Mucosa of gallbladder (tissue), 1 donor: ENCODE measurements at regions not wholly inside any gene's neighbourhood (a gene's known extent, or its start where the extent isn't known, plus 50 kb on each side); places are given as distances from the start of the nearest gene placed in this dataset.

ENCODE experiments used
- DNase-seq: peaks from one replicate; pipeline ENCODE4 v3.0.0-alpha.2; 2020; ENCODE audit warnings: low spot score
- donor health status: DM: no; HTN: no; CAD: no.

DNA sequence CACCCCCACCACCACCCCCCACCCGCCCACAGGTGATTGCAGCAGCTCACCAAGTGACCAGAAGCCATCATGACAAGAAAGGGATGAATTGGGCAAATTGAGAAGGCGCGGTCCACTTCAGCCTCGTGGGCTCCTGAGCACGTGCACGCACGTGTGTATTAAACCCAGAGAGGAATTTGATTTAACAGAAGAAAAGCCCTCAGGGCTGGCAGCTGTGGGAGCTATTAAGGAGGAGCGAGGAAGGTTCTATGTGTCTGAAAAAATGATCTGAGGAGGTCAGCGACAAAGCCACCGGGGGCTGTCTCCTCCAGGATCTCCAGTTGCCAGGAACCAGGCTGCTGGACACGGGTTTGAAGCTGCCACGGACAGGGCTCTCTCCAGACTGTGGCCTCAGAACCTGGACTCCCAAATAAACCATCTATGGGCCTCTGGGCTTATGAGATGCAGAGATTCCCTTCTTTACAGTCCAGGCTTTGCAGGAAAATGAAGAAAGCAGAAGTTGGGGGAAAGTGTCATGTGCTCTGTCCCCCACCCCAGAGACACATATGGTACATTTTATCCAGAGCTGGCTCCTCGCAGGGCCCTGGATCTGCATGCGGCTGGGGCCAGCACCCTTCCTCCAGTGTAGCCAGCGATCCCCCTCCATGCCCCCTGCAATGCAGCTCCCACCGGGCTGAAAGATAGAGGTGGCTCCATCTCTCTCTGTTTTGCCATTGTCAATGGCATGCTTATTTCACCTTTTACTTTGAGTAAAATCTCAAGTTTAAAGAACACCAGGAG, 219.7 kb upstream of the RPL38 start:
- no peak for DNase-seq

DNA sequence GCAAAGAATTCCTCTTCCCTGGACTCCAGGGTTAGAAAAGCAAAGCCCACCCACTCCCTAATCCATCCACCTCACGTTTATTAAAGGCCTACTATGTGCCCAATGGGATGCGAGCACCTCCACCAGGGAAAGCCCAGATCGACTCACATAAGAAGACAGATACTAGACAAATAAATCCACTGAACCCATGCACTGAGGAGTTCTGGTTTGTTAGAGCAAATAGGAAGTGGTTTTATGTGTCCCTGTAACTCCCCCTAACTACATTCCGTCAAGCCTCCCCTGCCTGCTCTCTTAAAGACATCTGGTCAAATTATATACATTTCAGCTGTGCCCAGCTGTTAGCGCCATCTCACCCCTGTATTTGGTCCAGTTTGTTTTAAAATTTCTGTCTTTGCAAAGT, 218.5 kb upstream of the RPL38 start:
- DNase-seq: no peak

DNA sequence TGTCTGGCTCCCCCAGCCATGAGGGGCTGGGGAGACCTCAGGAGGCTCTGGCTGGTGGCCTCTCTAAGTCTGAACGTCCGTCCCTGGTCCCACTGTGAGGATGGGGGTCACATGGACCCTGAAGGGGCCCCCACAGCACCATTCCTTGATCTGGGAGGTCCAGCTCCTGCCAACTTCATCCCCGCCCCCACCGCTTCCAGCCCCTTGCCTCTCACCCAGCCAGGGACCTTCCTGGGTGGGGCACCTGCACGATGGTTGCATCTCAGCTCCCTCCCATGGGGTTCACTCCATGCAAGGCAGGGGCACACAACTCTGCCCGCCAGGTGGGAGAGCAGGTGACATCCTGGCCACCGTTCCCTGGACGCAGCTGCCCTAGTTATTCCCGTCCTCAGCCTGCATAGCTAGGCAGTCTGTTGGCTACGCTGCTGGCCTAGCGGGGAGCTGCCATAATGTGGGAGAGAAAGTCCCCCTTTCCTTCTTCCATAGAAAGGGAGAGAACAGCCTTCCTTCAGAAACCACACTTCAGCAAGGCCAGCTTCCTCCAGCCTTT, 217.9 kb upstream of the RPL38 start:
- no peak for DNase-seq

DNA sequence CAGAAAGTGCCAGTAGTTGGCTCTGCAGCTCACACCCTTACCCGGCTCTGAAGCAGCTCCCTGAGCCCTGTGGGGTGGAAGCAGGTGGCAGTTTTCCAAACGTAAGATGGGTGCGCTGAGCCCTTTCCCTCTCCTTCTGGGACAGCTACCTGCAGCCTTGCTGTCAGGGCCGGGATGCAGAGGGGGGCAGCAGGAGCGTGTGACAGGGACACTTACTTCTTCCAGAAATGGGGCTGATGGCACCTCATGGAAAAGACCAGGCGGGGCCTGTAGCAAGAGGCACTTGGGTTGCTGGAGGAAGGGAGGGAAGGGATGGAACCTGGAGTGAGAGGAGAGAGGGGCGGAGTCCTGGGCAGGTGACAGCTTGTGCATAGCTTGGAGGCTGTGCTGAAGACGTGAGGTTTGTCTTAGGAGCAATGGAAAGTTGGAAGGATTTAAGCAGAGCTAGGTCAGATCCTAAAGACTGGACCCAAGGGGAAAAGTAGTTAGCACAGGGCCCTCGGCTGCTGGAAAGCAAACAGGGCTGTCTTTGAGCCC, 216.8 kb upstream of the RPL38 start:
- no peak for DNase-seq

DNA sequence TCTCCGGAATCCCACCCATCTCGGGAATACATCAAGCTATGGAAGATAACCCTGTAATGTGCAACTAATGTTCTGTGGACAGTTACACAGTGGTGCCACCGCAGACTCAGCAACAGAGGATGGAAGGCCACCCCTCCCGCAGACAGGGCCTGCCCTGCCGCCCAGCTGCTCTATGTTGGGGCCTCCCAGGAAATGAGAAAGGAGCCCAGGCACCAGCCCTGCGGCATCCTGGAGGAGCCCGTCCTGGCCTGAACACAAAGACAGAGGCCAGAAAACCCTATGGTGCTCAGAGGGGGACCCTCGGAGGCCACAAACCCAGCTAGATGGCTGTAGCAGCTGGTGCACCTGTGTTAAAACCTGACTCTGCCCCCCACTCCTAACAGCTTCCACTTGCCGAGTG, 216.1 kb upstream of the RPL38 start:
- DNase-seq: no peak

DNA sequence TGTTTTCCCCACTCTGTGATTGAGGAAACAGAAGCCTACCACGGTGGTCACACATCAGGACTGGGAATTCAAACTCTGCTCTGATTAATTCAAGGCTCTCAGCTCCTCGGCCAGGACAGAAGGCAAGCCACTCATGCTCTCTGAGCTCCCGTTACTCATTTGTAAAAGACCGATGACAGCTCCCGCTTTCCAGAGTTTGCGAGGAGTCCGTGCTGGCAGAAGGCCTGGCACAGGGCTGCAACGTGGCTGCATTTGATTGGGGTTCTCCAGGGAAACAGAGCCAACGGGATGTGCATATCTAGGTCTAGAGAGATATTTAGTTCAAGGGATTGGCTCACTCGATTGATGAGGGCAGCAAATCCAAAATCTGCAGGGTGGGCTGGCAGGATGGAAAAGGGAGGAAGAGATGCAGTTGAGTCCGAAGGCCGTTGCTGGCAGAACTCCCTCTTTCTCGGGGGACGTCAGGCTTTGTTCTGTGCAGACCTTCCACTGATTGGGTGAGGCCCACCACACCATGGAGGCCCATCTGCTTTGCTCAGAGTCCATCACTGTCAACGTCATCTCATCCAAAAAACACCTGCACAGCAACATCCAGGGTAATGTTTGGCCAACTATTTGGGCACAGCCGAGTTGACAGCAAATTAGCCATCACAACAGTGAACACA, 215.5 kb upstream of the RPL38 start:
- no peak for DNase-seq

DNA sequence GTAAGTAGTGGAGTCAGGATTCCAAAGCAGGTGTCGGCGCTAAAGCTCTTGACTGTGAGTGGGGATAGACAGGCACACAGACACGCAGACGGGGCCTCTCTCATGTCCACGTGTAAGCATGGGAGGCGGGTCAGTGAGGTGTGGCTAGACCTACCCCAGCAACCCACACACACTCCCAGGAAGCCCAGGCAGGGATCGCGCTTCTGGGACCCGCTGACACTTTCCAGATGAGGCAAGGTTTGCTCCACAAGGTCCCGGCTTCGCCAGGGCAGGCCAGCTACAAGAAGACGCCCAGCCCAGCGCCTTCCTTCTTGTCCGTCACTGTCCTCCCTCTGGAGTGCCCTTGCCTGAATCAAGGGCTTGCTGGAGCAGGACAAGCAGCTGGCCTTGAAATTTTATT, 213.8 kb upstream of the RPL38 start:
- no peak for DNase-seq

DNA sequence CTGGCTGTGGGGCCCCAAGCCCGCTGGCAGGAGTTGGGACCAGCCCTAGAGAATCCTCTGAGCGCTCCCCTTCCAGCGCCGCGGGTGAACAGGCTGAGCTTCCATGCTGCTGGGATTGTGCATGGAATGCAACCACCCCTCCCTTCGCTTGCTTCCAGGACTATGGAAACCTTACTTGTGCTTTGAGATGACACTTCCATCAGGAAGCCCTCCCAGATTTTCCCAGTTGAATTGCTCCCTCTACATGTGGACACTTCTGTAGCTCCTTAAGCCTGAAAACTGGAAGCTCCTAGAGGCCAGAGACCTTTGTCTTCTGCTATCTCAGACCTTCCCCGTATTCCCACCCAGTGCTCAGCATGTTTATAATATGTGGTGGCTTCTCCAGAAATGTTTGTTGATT, 213.2 kb upstream of the RPL38 start:
- DNase-seq: no peak

DNA sequence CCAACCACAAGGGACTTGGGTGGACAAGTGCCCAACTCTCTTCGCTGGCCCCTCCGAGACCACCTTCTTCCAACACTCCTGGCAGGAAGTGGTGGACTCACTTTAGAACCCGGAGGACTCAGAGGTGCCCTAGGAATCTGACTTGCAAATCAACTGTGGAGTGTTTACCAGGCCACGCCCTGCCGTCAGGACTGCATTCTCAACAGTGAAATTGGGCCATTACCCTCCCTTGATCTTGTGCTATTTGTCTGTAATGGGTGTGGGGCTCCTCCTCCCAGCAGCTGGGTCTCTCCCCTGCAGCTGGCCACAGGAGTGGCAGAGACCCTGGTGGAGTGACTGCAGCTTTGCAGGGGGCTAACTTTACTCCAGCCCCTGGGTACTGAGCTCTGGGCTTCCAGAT, 212.2 kb upstream of the RPL38 start:
- no peak for DNase-seq

DNA sequence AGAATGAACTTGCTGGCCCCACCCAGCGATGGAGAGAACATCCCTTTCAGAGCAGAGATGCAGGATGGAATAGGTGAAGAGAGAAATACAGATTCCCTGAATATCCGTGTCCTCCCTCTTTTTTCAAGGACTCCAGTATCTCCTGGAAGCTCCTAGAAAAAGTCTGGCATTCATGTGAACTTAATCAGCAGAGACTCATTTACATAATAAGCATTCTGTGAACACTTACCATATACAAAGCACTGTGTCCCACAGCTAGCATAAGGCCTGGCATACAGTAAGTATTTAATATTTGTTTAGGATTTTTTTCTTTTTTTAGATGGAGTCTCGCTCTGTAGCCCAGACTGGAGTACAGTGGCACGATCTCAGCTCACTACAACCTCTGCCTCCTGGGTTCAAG, 208.5 kb upstream of the RPL38 start:
- no peak for DNase-seq

DNA sequence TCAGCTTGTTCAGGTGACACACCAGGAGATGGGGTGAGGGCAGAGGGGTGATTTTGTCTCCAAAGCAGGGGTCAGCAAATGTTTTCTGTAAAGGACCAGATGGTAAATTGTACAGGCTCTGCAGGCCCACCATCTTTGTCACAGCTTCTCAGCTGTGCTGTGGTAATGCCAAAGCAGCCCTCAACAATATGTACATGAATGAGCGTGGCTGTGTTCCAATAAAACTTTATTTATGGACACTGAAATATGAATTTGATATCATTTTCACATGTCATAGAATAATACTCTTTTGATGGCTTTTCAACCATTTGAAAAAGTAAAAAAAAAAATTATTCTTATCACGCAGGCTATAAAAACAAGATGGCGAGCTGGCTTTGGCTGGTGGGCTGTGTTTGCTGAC, 206.4 kb upstream of the RPL38 start:
- no peak for DNase-seq

DNA sequence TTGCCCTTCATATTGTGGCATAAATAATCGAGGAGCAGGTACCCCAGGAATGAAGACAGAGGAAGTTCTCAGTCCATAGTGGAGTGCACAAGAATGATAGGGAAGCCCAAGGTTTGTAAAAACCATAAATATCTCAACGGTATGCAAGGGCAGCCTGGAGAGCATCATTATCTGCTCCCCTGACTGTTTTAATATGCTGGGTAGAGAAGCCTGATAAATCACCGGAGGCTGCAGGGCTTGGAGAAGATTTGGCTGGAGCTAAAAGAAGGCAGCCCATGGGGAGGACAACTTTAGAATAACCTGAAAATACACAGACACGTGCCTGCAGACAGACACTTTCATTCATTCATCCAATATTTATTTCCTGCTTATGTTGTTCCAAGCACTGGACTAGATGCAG, 205.2 kb upstream of the RPL38 start:
- no peak for DNase-seq

DNA sequence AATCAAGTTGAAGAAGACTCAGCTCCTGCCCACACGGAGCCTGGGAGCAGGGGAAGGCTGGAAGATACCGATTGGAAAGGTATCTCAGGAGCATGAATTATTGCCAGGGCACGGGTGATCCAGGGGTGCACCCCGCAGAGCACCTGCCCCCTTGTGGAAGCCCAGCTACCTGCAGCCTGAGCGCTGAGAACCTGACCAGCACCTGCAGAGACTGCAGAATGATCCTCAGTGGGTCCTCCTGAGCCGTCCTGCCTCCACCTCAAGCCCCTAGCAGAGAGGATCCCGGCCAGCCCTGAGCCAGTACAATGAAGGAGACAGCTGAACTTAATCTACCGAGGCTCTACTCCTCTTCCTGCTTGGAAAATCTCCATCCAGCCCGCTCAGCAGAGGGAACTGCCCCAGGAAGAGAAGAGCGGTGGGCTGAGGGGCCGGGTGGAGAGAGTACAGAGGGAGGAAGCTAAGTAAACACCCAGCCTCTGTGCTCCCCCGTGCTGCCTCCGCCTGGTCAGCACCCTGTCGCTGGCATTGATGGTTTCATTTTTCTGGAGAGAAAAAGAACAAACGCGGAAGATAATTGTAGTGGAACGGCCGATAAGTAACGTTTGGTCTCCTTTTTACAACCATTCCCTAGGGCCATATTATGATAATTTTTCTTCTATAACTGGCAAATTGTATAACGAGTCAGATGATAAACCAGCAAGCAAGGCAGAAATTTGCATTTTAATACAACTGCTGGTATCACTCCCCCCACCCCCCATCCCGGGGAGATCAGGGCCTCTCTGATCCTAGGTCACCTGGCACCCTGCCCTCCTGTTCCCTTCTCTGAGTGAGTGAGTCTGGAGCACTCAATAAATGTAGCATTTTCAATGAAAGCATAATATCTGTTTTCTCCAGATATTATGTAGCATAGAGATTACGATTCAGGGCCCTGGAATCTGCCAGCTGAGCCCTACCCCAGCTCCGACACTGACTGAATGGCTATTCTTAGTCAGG, 204.5 kb upstream of the RPL38 start:
- DNase-seq: peak; percentile 65

DNA sequence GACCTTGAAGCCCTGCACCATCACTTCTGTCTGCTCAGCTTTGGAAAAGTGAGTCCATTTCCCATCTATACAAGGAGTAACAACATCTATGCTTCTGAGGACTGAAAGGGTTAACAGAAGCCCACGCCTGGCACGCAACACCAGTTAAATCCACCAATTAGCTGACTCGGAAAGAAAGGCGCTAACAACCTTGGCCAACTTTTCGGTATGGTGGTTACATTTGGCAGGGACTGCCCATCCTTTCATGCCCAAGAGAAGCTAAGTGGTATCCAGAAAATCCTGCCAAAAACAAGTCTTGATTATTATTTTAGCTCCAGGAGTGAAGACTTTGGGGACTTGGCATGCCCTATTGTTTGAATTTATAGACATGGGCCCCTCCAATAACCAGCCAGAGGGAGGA, 202.3 kb upstream of the RPL38 start:
- no peak for DNase-seq

DNA sequence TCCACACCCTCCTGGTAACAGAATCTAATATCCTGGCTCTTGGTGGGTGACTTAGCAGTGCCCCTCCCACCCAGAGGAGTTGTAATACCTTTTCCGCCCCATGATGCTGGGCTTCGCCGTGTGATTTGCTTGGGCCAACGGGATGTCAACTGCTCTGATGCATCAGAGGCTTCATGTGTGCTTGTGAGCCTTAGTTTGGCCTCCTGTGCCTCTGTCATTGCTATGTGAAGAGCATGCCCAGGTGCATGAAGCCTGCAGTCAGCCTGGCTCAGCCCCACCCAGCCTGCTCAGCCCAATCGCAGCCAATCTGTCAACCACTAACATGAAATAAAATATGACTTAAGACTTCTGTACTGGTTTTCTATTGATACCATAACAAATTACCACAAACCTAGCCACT, 201.2 kb upstream of the RPL38 start:
- no peak for DNase-seq

DNA sequence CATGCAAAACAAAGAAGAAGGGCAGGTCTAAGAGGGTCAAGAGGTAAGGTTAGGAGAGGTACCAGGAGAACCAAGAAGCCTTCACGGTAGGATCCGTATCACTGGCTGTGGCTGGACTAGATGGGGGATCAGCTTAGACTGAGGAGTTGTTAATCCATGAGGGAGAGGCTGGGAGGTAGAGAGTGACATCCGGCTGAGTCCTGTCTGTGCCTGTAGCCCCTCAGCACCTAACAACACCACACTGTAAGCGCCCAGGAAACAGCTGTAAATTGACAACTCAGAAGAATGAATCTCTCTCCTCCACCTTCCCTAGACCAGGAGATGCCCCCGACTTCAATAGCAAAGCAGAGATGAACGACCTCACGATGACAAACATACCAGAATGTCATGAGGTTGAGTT, 199.4 kb upstream of the RPL38 start:
- no peak for DNase-seq

DNA sequence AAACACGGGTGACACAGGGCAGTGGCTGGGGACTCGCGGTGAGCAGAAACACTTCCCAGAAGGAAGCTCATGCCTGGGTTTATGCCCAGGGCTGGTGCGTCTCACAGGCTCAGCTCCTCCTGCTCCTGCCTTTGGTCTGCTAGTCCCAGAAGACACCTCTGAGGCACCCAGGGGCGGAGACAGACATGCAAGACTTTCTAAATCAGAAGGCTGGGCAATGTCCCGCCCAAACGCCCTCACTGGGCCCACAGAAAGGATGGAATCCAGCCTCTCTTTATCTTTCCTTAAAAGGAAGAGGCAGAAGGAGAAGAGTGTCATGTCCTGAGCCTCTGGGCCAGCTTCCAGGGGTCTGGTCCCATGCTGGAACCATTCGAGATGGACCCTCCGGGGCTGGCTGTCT, 197.7 kb upstream of the RPL38 start:
- no peak for DNase-seq

DNA sequence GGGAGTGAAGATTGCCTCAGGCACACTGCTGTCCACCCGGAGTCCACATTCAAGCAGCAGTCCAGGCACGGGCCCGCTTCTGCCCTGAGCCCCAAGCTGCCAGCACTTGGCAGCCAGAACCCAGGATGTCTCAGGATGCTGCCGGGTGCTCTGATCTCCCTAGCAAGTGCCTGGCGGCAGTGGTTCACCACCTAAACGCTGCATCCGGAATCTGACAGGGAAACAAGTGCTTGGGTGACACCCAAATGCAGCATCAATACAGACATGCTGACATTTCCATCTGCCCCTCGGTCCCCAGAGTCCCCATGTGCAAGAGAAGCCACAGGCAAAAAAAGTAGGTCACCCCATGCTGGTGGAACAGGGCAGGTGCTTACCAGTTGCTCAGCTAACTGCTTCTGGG, 197.1 kb upstream of the RPL38 start:
- no peak for DNase-seq

DNA sequence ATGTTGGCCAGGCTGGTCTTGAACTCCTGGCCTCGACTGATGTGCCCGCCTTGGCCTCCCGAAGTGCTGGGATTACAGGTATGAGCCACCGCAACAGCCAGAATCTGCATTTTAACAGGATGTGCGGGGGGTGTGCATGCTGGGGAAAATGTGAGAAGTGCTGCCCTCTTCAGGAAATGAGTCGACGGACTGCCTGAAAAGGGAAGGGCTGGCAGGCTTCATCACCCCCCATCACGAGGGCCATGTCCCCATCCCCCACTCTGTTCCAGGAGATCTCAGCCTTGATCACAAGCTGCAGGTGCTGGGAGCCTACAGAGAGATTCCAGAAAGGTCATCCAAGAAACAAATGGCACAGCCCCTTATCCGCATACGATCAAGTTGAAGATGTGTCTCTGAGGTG, 195.3 kb upstream of the RPL38 start:
- DNase-seq: no peak

DNA sequence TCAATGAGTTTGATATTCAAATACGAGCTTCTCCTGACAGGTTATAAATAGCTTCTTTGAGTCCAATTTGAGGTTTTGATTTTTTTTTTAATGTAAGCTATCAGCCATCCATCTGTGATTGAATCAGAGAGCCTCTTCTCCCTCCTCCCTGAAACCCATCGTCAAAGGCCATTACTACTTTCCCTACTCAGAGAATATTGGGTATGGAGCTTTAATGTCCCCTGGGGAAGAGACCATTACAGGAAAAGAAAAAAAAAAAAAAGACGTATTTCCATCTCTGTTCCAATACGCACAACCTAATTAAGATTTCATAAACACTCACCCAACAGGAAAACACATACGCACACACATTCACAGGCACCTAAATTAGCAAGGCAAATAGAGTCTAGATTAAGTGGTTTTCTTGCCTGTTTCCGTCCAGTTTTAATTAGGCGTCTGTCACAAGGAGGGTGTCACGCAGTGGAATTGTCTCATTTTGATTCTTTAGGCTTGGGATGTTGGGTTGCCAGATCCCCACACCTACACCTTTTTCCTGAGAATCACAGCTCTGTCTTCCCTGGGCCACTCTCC, 194.3 kb upstream of the RPL38 start:
- DNase-seq: no peak

DNA sequence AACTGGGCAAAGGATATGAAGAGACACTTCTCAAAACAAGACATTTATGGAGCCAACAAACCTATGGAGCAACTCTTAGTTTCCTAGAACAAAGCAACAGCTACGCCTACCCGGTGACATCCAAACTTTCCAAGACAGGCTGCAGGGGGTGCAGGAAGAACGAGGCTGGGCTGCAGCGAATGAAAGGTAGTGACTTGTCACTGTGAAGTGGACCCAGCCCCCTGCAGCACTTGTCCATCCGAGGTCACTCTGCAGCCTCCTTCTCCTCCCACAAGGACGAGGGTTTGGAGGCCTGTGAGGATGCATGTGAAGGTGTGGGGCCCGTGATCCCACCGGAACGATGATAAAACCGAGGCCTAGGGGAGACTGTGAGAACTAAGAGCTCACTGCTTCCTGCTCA, 192.6 kb upstream of the RPL38 start:
- DNase-seq: no peak

DNA sequence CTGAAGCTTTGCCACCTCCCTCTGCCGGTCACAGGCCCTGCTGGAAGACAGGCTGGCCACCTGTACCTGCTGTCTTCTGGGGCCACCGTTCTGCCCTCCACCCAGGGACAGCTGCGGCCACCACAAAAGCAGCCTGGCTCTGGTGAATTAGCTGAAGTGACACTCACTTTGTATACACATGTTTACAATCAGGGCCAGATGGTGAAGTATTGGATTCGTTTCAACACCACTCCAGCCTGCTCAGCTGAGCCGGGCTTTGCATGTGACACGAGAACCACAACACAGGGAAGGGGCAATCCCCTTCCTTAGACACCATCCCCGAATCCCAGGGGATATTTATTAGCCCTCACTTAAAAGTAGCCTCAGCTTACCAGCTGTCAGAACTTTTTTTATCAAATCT, 191.5 kb upstream of the RPL38 start:
- DNase-seq: no peak
